RWPE2 (cell line): ENCODE measurements at regions not wholly inside any gene's neighbourhood (a gene's known extent, or its start where the extent isn't known, plus 50 kb on each side); places are given as distances from the start of the nearest gene placed in this dataset.

Source experiments
- ATAC-seq: fragments of 200-7000 bp; cut with Tn5 transposase; 3 replicates; pipeline ENCODE4 v1.9.1; 2021; ENCODE audit warnings: low read depth
- DNase-seq: peaks from one replicate; pipeline ENCODE4 v3.0.0-alpha.2; 2020; ENCODE audit warnings: low spot score
- H3K27ac ChIP-seq: fragments of 450-650 bp; 2 replicates; pipeline ENCODE4 v1.5.1; 2017; ENCODE audit warnings: mild to moderate bottlenecking; ENCODE audit not compliant: poor library complexity, severe bottlenecking
- H3K27me3 ChIP-seq: fragments of 250-450 bp; sonication (Bioruptor Pico); 2 replicates; pipeline ENCODE4 v1.5.1; 2021; ENCODE audit warnings: mild to moderate bottlenecking, moderate library complexity; ENCODE audit not compliant: insufficient read depth, poor library complexity, severe bottlenecking
- H3K36me3 ChIP-seq: fragments of 250-450 bp; sonication (Bioruptor Pico); 2 replicates; pipeline ENCODE4 v1.5.1; 2020; ENCODE audit warnings: low read depth, mild to moderate bottlenecking, moderate library complexity
- H3K4me1 ChIP-seq: fragments of 250-450 bp; sonication (Bioruptor Pico); 2 replicates; pipeline ENCODE4 v1.5.1; 2021; ENCODE audit warnings: mild to moderate bottlenecking, moderate library complexity; ENCODE audit not compliant: insufficient read depth, poor library complexity, severe bottlenecking
- H3K4me3 ChIP-seq: fragments of 250-450 bp; sonication (Bioruptor Pico); 2 replicates; pipeline ENCODE4 v1.5.1; 2021; ENCODE audit warnings: mild to moderate bottlenecking, moderate library complexity; ENCODE audit not compliant: severe bottlenecking
- H3K9me3 ChIP-seq: fragments of 250-450 bp; sonication (Bioruptor Pico); 2 replicates; pipeline ENCODE4 v1.5.1; 2021; ENCODE audit warnings: mild to moderate bottlenecking, moderate library complexity; ENCODE audit not compliant: severe bottlenecking
- CTCF ChIP-seq: fragments of 450-650 bp; IDR thresholded peaks from one replicate; pipeline ENCODE4 v1.5.1; 2017; ENCODE audit warnings: mild to moderate bottlenecking, moderate library complexity; ENCODE audit not compliant: poor library complexity, severe bottlenecking

DNA sequence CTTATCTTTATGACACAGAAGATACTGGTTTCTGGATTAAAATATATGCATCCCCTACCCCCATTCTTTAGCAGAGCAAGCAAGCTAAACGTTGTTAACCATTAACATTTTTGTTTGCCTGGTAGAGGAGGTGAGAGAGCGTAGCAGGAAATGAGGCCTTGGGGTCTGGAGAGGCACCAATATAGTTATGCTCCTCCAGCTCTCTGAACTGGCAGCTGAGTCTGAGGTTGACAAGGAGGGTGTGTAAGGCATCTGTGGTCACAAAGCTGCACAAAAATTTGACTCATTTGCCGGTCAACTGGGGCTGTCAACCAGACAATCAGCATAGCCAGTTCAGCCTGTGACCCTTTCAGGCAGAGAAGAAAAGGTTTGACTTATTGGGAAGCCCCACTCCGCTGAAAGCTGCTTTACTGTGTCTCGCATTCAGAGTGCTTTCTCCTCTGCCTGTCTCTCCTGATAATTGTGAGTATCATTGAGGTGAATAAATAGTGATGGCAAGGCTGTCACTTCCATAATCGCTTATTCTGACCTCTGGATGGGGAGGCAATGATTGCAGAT, 647.5 kb upstream of the SETBP1 start:
- no peaks in the 10 kb centered on the region for H3K9me3 ChIP-seq
- no peak for DNase-seq
- H3K27me3 ChIP-seq: peaks cover 11% of the 10 kb centered on the region
- no peak for TF ChIP-seq CTCF
- no peaks in the 10 kb centered on the region for H3K36me3 ChIP-seq
- H3K4me1 ChIP-seq: no peaks in the 10 kb centered on the region
- ATAC-seq: no peak
- H3K4me3 ChIP-seq: no peak overlapping the region
- no peak overlapping the region for H3K27ac ChIP-seq

DNA sequence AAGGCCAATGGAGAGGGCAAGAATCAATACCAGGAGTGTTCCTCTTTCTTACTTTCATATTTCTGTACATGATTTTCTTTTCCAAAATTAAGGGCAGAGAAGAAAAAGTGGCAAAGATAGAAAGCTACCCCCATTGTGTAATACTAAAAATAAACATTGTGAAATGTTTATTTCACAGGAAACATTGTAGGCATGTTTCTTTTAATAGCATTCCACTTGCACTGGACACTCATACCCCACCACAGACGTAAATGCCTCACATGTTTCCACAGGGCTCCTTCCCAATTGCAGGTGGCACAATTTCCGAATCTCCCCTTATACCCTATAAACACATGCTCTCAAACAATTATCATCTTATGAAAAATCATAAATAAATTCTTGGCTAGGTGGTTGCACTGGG, 645.1 kb upstream of the SETBP1 start:
- Histone ChIP-seq H3K27ac (no peak overlapping the region), H3K36me3 (no peaks in the 10 kb centered on the region), H3K4me3 (no peak overlapping the region), H3K4me1 (no peaks in the 10 kb centered on the region), H3K27me3 (peaks cover 14% of the 10 kb centered on the region), H3K9me3 (no peaks in the 10 kb centered on the region)
- TF ChIP-seq CTCF: no peak
- no peak for ATAC-seq
- DNase-seq: no peak

GRCh38 chr18:44036501-44036900, 644.2 kb upstream of the SETBP1 start:
- H3K9me3 ChIP-seq: no peaks in the 10 kb centered on the region
- no peak overlapping the region for H3K4me3 ChIP-seq
- peaks cover 23% of the 10 kb centered on the region for H3K27me3 ChIP-seq
- DNase-seq (no peak), ATAC-seq (no peak)
- H3K36me3 ChIP-seq: no peaks in the 10 kb centered on the region
- H3K27ac ChIP-seq: no peak overlapping the region
- no peak for TF ChIP-seq CTCF
- no peaks in the 10 kb centered on the region for H3K4me1 ChIP-seq

DNA sequence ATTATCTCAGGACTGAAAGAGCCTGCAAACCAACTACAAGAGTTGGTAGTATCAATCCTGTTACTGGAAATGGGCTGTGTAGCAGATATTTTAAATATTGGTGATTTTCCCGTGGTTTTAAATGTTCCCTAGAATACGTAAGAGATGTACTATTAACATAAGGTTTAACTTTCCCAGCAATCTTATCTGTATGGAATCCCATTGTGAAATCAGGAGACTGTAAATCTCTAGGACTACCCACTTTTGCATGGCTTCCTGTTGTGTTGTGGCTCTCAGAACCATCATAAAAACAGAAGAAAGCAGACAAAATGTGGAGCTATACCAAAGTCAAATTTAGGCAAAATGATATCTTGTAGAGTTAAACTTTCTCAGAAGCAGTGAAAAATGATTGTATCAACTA, 641.5 kb upstream of the SETBP1 start:
- ATAC-seq (no peak), DNase-seq (no peak)
- no peak overlapping the region for H3K27ac ChIP-seq
- no peak for TF ChIP-seq CTCF
- no peaks in the 10 kb centered on the region for H3K4me1 ChIP-seq
- peaks cover 33% of the 10 kb centered on the region for H3K27me3 ChIP-seq
- H3K36me3 ChIP-seq: no peaks in the 10 kb centered on the region
- no peaks in the 10 kb centered on the region for H3K9me3 ChIP-seq
- no peak overlapping the region for H3K4me3 ChIP-seq

- Histone ChIP-seq H3K4me1 (no peaks in the 10 kb centered on the region), H3K36me3 (no peaks in the 10 kb centered on the region), H3K27me3 (peaks cover 33% of the 10 kb centered on the region), H3K27ac (no peak overlapping the region), H3K9me3 (no peaks in the 10 kb centered on the region), H3K4me3 (no peak overlapping the region)
- no peak for TF ChIP-seq CTCF
- ATAC-seq (no peak), DNase-seq (no peak)
Measured at GRCh38 chr18:44039826-44040225, 640.9 kb upstream of the SETBP1 start.
